Hematopoietic multipotent progenitor cell treated with erythropoietin and hydrocortisone succinate and interleukin-3 and kit ligand, for 6 days (in vitro differentiated cells): ENCODE measurements at regions not wholly inside any gene's neighbourhood (a gene's known extent, or its start where the extent isn't known, plus 50 kb on each side); places are given as distances from the start of the nearest gene placed in this dataset.

Source experiments
- DNase-seq: peaks from one replicate; pipeline ENCODE4 v3.0.0-alpha.2; 2015

DNA sequence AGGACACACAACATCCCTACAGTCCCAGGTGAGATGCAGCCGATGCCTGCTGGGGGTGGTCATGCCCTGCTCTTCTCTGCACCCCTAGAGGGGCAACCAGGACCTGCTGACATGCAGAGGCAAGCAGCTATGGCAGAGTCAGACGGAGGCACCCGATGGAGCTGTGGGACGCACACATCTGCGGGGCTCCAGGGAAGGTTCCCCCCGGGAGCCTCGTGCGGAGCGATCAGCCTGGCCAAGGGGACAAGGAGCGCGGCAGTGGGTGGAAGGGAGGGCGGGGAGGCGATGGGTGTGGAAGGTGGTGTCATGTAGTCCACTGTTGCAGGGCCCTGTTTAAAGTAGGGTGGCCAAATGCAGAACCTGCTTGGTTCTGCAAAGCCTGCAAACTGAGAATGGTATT is 143.0 kb upstream of the AJAP1 start:
- no peak for DNase-seq

DNA sequence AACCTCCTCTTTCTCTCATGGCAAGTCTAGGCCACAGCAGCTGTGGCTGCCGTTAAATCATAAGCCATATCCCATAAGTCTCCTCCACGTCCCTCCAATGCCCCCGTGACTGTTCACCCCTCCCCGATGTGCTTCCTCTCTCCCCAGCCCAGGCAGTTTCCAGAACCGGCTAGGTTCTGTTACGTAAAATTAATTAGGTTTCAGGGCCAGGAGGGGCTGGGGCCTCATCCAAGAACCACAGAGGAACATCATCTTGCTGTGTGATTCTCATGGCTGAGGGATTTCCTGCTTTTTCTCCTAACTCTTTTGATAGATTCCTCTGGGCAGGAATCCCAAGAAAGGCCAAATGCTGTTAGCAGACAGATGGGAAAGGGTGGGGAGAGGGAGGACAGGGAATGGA is 141.8 kb upstream of the AJAP1 start:
- DNase-seq: no peak

DNA sequence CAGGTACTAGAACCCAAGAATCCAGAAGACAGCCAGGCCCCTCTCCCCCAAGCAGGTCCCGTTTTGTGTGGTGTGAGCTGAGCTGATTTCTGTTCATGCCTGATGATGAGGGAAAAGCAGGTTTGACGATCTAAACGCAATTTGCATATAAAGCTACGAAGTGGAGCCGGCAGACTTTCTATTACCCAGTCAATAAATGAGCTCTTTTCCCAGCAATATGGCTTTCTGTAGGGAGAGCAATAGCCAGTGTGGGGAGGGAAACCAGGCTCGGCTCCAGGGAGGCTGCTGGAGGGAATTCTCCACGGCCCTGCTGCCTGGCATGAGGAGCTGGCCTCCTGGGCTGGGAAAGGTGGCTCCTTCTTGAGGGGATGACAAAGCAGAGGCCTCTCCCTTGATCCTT is 140.7 kb upstream of the AJAP1 start:
- no peak for DNase-seq

DNA sequence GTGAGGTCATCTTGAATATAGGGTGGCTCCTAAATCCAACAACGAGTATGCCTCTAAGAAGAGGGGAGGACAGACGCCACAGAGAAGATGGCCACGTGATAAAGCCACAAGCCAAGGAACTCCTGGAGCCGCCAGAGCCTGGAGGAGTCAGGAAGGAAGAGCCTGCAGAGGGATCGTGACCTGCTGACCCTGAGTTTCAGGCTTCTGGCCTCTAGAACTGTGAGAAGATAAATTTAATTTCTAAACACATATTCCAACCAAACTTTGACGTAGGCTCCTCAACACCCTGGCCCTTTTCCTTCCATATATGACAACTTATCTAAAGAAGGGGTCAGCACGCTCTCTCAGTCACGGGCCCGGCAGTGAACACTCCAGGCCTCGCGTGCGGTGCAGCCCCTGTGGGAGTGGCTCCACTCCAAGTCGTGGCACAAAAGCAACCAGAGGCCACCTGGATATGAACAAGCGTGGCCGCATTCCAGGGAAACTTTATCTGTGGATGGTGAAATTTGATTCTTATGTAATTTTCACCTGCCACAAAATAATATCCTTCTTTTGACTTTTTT is 138.6 kb upstream of the AJAP1 start:
- DNase-seq: no peak

DNA sequence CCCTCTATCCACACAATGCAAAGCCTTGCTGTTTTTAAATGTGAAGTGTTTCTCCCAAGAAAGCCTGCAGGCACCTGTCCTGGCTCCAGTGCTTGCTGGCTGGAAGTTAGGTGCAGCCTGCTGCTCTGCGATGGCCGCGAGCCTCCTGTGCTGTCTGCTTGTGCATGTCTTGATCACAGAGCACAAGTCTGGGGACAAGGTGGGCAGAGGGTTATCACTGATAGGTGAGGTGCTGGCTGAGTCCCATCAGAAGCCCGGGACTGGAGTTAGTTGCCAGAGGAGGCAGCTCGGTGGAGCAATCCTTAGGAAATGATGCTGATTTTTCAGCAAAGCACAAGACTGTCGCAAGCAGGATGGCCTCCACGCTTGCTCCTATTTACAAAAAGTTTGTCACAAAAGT is 137.8 kb upstream of the AJAP1 start:
- DNase-seq: no peak

DNA sequence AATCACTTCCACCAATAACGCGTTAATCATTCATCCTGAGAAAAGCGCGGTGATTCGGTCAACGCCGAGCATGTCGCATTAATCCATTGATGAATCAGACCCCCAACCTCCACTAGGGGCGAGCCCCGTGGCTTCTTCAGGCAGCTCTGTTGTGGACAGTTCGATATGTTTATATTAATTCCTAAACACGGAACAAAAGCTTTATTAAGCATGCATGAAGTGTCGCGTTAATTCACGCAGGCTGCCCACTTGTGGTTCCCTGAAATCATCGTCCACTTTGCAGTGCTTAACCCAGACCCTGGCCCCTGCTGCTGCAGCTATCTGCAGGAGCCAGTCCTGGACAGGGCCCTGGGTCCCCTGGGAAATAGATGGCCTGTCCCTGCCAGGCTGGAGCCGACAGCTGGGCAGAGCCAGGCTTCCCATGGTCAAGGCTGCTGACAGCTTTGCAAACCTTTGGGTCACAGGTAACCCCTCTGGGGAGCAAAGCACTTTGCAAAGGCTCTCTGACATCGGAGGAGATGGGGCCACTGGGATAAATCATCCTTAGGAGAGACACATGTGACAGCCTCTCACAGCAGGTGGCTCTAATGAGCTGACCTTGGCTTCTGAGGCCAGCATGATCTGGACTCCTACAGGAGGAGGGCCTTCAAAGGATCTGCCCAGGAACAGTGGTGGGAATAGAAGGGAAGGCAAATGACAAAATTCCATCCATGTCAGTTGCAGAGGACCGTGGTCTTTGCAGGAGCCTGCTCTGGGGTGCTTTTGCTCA is 137.0 kb upstream of the AJAP1 start:
- DNase-seq: no peak

DNA sequence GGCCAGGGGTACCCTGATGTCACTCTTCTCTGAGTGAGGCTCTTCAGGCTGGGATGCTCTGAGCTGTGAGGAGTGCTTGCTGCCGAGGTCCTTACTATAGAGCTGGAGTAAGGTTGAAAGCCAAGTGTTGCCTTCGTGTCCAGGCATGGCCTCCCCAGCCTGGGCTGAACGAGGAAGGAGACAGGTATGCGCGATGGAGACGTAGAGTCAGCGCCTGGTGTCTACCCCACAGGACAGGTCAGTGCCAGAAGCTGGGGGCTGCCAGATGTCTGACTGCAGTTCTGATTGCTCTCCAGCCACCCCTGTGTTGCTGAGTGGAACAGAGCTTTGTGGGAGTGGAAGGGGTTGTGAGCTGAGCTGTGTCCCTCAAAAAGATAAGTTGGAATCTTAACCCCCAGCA is 135.8 kb upstream of the AJAP1 start:
- DNase-seq: no peak

DNA sequence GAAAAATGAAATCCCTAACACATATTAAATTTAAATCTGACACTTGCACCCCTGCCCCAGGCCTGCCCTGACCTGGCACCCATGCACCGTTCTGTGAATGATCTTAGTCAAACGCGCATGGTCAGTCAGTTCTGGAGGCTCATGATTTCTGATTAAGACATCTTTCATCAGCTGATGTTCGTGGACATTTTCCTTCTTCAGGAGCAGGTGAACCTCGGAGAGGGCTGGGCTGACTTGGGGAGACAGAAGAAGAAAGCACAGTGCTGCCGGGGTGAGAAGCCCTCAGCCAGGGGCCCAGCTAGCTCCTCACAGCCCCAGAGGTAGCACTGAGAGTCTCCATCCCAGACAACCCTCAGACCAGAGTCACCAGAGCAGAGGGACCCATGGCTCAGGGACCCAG is 134.5 kb upstream of the AJAP1 start:
- DNase-seq: no peak

DNA sequence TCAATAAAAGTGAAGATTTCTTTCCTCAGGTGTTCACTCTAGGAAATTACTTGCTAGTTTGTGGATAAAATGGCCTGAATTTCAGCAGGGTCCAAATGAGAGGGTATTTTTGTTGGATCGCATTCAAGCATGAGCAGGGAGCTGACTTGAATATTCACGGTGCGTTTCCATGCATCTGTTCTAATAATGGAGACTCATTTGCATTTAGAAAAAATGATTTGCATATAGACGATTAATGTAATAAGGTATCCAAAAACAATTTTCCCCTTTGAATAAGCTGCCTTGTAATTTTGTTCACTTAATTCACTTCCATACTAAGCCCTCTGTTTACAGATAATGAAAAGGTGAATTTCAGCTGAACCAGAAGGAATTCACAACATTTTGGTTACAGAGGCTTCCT is 130.9 kb upstream of the AJAP1 start:
- DNase-seq: no peak

DNA sequence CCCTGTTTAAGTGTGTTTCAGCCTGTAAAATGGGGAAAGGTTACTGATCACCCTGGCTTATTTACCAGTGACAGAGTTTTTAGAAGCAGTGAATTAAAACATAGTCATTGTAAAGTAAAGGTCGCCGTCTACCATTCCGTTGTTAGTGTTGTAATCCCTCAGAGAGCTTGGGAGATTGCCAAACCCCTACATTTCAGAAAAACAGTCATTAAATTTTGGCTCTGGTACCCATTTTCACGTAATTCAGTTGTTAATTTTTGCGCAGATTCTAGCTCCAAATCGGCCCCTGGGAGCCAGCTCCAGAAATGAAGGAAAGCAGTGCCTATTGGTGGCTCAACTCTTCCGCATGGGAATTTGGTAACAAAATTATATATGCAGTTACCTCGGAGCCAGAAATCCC is 127.7 kb upstream of the AJAP1 start:
- no peak for DNase-seq

DNA sequence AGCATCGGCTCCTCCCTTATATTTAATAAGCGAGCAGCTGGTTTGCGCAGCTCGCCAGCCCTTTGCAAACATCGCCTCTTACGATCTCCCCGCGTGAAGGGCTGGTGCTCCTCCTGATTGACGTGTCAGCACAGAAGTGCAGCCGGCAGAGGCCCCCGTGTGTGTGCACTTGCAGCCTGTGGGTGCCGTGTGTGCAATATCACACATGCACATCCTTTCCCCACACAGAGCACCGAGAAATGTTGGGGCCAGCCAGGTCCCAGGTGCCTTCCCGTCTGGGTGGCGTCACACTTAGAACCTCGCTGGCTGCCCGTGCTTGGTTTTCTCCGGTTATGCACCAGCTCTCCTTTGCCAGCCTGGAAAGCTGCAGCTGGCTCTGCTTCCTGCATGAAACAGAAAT is 126.6 kb upstream of the AJAP1 start:
- no peak for DNase-seq

DNA sequence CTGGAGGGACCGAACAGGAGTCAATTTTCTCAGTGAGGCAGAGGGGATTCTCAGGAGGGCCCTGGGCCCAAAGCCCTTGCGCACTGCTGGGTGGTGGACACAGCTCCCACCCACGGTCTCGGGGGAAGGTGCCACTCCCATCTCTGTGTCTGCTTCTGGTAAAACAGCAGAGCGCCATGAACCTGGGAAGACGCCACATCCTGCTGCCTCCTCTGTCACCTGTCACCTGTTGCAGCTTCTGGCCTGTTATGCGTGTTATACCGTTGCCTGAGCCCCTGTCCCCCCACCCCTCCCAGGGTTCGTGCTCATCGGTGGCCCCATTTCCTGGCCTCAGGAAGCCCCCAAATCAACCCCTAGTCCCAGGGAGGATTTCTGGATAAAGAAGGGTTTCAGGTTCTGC is 125.8 kb upstream of the AJAP1 start:
- no peak for DNase-seq

DNA sequence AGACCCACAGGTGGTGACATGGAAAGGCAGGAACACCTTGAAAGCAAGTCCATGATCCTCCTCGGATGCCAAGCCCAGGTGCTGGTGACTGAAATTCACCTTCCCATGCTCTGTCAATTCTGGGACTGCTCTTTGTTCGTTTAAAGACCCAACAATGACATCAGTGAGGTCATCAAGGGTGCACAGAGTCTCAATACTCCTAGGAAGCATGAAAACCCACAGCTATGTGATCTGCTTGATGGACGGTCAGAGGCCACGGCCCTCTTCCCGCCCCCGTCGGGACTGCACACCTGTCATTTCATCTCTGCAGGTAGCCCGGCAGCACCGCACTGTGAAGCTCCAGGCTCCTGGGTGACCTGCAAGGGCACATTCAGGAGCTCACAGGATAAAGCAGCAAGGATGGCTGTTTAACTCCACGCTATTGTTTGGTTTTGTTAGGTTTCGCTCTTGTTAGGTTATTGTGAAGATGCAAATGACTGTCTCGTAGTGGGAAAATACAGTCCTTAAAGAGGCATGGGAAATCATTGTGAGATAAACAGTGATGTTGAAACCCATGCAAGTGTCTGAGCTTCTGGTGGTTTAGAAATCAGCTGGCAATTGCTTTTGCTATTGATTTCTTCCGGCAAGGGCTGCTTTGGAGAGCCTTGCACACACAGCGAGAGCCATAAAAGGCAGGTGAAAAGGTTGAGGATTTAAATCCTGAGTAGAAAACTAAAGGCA is 124.8 kb upstream of the AJAP1 start:
- DNase-seq: no peak

DNA sequence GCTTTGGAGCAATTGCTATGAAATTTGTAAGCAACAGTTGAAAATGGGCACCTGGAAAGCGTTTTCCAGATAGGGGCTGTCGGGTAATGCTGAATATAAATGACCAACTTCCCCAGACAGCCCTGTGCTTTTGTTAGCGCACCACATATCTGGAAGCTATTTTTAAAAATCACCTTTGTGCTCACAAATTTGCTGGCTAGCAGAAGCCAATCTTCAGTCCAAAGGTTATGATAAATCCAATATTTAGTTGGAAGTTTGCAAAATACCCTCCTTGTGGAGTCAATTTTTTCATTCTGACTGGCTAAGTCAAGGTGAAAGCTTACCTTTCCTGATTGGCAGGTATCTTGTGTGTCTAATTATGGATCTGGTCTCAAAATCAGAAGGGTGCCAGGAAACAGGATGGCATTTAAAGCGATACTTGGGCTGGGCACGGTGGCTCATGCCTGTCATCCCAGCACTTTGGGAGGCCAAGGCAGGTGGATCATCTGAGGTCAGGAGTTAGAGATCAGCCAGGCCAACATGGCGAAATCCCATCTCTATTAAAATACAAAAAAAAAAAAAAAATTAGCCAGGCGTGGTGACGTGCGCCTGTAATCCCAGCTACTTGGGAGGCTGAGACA is 124.1 kb upstream of the AJAP1 start:
- DNase-seq: no peak

DNA sequence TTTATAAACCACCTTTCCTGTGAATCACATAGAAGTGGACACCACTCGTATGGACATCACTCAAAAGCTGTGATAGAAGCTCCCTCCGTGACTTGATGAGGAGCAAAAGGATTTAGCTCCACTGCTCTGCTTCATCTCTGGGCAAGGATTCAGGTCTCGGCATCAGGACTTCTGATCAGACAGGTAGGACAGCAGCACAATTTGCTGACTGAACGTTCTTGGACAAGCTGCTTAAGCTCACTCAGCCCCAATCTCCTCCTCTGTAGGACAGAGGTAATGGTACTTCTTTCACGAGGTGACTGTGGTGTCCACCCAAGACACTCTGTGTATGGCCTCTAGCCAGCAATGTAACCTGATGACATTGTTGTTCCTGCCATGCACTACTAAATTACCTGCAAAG is 122.6 kb upstream of the AJAP1 start:
- no peak for DNase-seq

DNA sequence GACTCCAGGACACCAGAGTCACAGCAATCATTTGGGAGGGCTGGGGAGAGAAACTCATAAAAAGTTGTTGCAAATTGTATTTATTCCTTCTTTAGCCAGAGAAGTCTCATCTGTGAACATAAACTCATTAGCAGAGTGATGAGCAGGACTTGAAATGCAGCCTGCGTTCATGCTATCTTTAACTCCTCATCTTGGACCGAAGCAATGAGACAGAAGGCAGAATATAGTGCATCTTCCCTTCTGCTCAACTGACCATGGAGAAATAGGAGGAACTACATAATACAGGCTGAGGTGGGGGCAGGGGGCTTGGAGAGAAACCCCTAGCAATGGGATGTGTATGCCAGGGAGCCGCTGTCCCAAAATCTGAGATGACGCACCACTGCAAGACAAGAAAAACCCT is 121.8 kb upstream of the AJAP1 start:
- DNase-seq: no peak

DNA sequence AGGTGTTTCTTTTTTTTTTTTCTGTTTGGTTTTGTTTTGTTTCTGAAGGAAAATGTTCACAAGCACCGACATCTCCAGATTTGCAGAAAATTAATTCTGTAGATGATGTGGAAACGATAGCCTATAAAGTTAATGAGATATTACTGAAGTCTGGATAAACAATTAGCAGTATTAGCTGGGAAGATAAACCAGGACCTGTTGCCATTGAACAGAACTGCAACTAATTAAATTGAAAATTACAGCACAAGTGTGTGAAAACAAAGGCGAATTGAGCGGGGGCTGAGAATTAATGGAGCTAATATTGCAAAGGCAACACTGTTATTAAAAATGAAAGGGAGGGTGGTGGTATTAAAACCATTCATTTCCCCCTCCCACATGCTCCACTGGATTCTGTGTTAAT is 107.5 kb upstream of the AJAP1 start:
- no peak for DNase-seq

DNA sequence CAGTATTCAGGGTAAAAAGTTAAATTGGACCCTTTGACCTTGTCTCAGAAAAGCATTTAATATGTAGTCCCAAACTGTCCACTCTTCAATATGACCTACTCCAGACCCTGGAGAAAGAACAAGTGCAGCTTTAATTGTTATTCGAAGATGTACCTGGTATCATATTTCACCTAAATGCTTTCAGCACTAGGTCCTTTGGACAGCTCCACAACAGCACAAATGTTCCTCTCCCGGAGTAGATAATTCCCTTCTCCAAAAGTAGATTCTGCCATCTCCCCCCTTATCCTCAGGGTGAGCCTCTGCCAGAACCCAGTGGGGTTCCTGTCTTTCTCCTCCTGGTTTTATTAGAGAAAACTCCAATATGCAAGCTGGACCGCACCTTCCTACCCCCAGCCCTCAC is 104.5 kb upstream of the AJAP1 start:
- DNase-seq: peak; percentile 30

DNA sequence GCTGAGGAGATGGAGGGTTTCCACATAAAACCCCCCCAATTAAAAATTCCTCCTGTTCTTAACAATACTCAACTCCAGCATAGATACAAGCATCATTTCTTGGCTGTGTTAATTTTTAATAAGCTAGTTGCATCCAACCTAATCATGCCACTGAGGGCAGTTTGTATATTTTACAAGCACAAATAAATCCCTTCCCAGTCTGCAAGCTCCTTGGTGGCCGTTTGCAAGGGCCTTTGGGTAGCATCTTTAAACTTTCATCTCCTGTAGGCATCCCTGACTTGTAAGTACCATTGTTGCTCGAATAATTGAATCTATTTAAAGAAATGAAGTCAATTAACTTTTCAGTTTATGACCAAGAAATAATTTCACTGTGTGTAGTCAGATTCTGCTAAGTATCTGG is 103.5 kb upstream of the AJAP1 start:
- no peak for DNase-seq

DNA sequence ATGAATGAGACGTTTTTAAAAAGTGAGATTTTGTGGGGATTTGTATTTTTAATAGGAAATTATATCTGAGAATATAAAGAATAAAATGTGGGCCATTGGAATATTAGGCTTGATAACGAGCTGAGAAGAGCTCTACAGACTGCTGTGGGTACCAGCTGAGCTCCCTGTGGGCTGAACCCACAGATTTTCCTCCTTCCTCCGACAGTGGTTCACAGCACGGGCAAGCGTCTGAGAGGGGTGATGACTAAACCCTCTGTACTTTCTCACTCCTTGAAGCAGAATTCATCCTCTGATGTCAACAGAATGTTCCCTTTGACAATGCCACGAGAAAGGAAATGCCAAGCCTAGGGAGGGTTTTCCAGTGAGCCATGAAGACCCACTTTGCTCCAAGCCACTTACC is 102.7 kb upstream of the AJAP1 start:
- no peak for DNase-seq

DNA sequence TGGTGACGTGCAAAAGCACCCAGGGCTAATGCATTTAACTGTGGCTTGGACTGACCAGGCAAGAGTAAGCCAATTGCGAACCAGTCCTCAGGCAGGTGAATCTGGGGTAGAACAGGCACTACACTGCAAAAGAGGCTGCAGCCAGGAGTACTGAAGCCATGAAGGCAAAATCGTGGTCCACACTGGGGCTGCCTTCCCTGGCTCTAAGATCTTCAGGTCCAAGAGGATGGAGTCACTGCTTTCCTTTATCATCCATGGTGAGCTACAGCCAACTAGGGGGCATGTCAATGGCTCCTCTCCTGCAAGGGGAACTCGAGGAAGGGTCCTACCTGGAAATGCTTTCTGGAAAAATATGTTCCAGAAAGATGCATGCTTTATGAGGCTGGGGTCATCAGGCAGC is 100.6 kb upstream of the AJAP1 start:
- no peak for DNase-seq

DNA sequence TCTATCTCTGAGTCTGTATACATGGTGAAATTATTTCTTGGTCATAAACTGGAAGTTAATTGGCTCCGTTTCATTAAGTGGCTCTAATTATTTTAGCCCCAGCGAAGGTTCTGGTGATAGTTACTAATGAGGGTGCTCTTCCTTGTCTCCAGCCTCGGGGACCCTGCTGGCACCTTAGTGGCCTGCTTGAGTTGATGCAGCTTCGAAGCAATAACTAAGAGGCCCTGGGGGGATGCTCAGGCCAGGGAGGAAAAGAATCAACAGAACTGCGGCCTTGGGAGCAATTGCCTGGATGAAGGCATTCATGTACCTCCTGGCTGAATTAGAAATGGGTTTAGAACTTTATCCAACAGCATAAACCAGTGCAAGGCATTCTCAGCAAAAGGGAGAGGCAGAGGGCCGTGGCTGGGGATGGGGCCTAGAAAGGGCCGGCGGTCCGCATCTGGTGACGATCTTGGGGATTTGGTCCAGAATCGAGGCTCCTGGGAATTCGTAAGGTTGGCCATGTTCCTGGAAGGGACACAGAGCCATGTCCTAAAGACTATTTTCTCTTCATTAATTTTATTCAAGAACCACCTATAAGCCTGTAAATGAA is 100.0 kb upstream of the AJAP1 start:
- DNase-seq: no peak

DNA sequence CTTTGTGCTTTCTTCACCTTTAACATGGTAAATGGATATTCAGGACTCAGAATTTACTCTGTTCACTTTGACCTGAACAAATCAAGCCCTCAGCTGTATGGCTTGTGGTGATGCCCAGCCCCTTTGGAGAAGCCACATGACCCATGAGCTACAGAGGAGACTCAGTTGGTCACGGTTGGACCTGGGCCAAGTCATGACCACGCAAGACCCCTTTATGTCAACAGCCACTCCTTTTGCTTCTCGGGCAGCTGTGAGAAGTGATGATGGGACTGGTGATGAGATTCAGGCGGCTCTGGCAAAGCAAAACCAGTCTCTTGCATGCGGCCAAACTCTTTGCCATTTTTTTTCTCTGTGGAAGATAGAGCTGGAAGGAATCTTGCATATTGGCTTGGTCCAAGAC is 96.5 kb upstream of the AJAP1 start:
- DNase-seq: no peak

DNA sequence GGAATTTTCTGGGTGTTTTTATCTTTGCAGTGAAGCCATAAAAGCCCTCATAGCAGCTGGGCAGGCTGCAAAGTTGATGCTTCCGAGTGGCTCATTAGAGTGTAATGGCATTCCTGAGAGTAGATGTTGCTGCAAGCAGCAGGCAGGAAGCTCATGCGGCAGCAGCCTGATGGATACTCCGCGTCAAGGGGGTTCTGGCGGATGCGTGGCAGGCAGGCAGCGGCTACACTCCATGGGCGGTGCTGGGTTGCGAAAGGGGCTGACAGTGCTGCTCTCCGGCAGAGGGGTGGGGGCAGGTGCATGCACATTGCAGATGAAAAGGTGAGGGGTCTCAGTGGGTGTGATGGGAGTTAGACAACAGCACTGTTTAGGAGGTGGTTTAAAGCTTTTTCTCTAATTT is 93.2 kb upstream of the AJAP1 start:
- no peak for DNase-seq
